HCT116 (cell line): ENCODE measurements at regions not wholly inside any gene's neighbourhood (a gene's known extent, or its start where the extent isn't known, plus 50 kb on each side); places are given as distances from the start of the nearest gene placed in this dataset.

ENCODE experiments used
- ATAC-seq: fragments of 200-7000 bp; cut with Tn5 transposase; 2 replicates; pipeline ENCODE4 v1.9.1; 2020; ENCODE audit warnings: mild to moderate bottlenecking, moderate library complexity
- BruUV-seq: library from RNA; stranded (reverse); fragments of 400-500 nt; replicated peaks from 2 replicates; lab custom pipeline; 2021; lab: Mats Ljungman, UMichigan
- CTCF ChIA-PET: fragments of 300-600 bp; sonication (Branson Sonifier 250); formaldehyde crosslinking; loops from one replicate; lab custom pipeline; 2021; ENCODE audit warnings: antibody characterized with exemption; lab: Charles Lee
- POLR2A ChIA-PET: fragments of 300-600, 350-600 bp; sonication (Branson Sonifier 250); formaldehyde crosslinking; loops from one replicate; lab custom pipeline; 2021; ENCODE audit warnings: antibody characterized with exemption; lab: Charles Lee
- RAD21 ChIA-PET, 2 experiments: fragments of 300-600 bp; sonication (Branson Sonifier 250); formaldehyde crosslinking; loops; one replicate each; lab custom pipeline; 2023; ENCODE audit warnings: low total read pairs in 2 of 2; ENCODE audit not compliant: uncharacterized antibody in 2 of 2, unreplicated experiment in 2 of 2, low non-redundant PET in 1 of 2; lab: Charles Lee
- DNase-seq: peaks from one replicate; pipeline ENCODE4 v3.0.0-alpha.2; 2010; ENCODE audit warnings: low read depth, low spot score
- H2AFZ ChIP-seq: fragments of 200-600 bp; shearing (Covaris generic), sonication (generic); 2 replicates; pipeline ENCODE4 v1.6.1; 2017; ENCODE audit warnings: low read depth, mixed run types, mixed read lengths, antibody characterized with exemption, low read length; ENCODE audit not compliant: poor library complexity, severe bottlenecking
- H3K27ac ChIP-seq: 2 replicates; pipeline ENCODE4 v1.5.1; 2012; ENCODE audit warnings: low read depth, low read length
- H3K27me3 ChIP-seq: fragments of 200-600 bp; sonication (generic); 2 replicates; pipeline ENCODE4 v1.6.1; 2016; ENCODE audit warnings: mixed run types, low read length, mixed read lengths; ENCODE audit not compliant: insufficient read depth
- H3K36me3 ChIP-seq, 2 experiments: fragments of 200-500 bp in 1 of 2; fragments of 200-600 bp in 1 of 2; sonication (Bioruptor generic) in 1 of 2; sonication (generic) in 1 of 2; 2 replicates each; pipeline versions ENCODE4 v1.5.1 to v1.6.1; 2014 to 2016; ENCODE audit warnings: low read length in 2 of 2, inconsistent platforms in 1 of 2, mixed read lengths in 1 of 2, mixed run types in 1 of 2; ENCODE audit not compliant: insufficient read depth in 2 of 2, control insufficient read depth in 1 of 2
- H3K4me1 ChIP-seq, 2 experiments: fragments of 200-600 bp in 1 of 2; sonication (generic) in 1 of 2; 2 replicates each; pipeline versions ENCODE4 v1.5.1 to v1.6.1; 2012 to 2017; ENCODE audit warnings: low read length in 2 of 2, inconsistent platforms in 1 of 2, mild to moderate bottlenecking in 1 of 2, mixed read lengths in 1 of 2, mixed run types in 1 of 2, moderate library complexity in 1 of 2; ENCODE audit not compliant: insufficient read depth in 2 of 2, control insufficient read depth in 1 of 2
- H3K4me2 ChIP-seq: fragments of 200-600 bp; sonication (generic); 2 replicates; pipeline ENCODE4 v1.6.1; 2017; ENCODE audit warnings: mixed run types, low read length, mixed read lengths
- H3K4me3 ChIP-seq, 2 experiments: fragments of 200-600 bp in 1 of 2; sonication (generic) in 1 of 2; replicated peaks in 1 of 2; 2 replicates each; pipeline ENCODE4 v1.5.1; 2011 to 2016; ENCODE audit warnings: low read length in 2 of 2, control low read depth in 1 of 2, low read depth in 1 of 2, mild to moderate bottlenecking in 1 of 2, mixed read lengths in 1 of 2, mixed run types in 1 of 2
- H3K79me2 ChIP-seq: fragments of 200-600 bp; sonication (generic); 2 replicates; pipeline ENCODE4 v1.6.1; 2017; ENCODE audit warnings: mild to moderate bottlenecking, mixed run types, low read length, moderate library complexity, mixed read lengths; ENCODE audit not compliant: insufficient read depth
- H3K9ac ChIP-seq: fragments of 200-600 bp; sonication (generic); 2 replicates; pipeline ENCODE4 v1.6.1; 2016; ENCODE audit warnings: low read length, mixed read lengths
- H3K9me2 ChIP-seq: fragments of 200-600 bp; sonication (generic), shearing (Covaris generic); 2 replicates; pipeline ENCODE4 v1.6.1; 2017; ENCODE audit warnings: mixed run types, mild to moderate bottlenecking, moderate library complexity; ENCODE audit not compliant: insufficient read depth
- H3K9me3 ChIP-seq, 2 experiments: fragments of 200-500 bp in 1 of 2; fragments of 200-600 bp in 1 of 2; sonication (Bioruptor generic) in 1 of 2; sonication (generic) in 1 of 2; 2 replicates each; pipeline ENCODE4 v1.6.1; 2014 to 2017; ENCODE audit warnings: low read length in 2 of 2, mixed read lengths in 2 of 2, inconsistent platforms in 1 of 2, low read depth in 1 of 2, mild to moderate bottlenecking in 1 of 2, mixed run types in 1 of 2, moderate library complexity in 1 of 2; ENCODE audit not compliant: control insufficient read depth in 1 of 2, insufficient read depth in 1 of 2
- H4K20me1 ChIP-seq: fragments of 200-600 bp; sonication (generic), shearing (Covaris generic); 2 replicates; pipeline ENCODE4 v1.6.1; 2017; ENCODE audit warnings: mixed run types, mild to moderate bottlenecking, moderate library complexity; ENCODE audit not compliant: insufficient read depth
- POLR2A ChIP-seq: IDR thresholded peaks from 2 replicates; pipeline ENCODE4 v1.7.0; 2011; ENCODE audit warnings: borderline replicate concordance; ENCODE audit not compliant: insufficient read depth, insufficient read length; ENCODE audit errors: extremely low read depth
- POLR2AphosphoS5 ChIP-seq: IDR thresholded peaks from 2 replicates; pipeline ENCODE4 v1.6.1; 2011; ENCODE audit warnings: mild to moderate bottlenecking, low read depth, low read length, moderate library complexity
- TCF7L2 ChIP-seq: IDR thresholded peaks from 2 replicates; pipeline ENCODE4 v1.7.0; 2011; ENCODE audit warnings: borderline replicate concordance, inconsistent platforms; ENCODE audit not compliant: insufficient read depth, insufficient read length; ENCODE audit errors: extremely low read depth
- ZNF274 ChIP-seq: fragments of 200-500 bp; sonication (Bioruptor generic); IDR thresholded peaks from 2 replicates; pipeline ENCODE4 v1.6.1; 2014; ENCODE audit warnings: mild to moderate bottlenecking, low read depth, low read length, inconsistent platforms
- intact Hi-C: fragments of 100-400 bp; cut with micrococcal nuclease; formaldehyde crosslinking; loops from 2 replicates; pipeline ENCODE4 v1.10.0; 2022
- TF ChIP-seq, protein P1 (sequence below), 3 experiments: fragments of 200-600 bp in 1 of 3; sonication (generic) in 1 of 3; IDR thresholded peaks in 2 of 3; conservative IDR thresholded peaks in 1 of 3; 2 replicates each; pipeline ENCODE4 v1.5.1; 2012 to 2017; ENCODE audit warnings: low read depth in 2 of 3, low read length in 2 of 3, antibody characterized with exemption in 1 of 3, borderline replicate concordance in 1 of 3, control low read depth in 1 of 3, mild to moderate bottlenecking in 1 of 3, mixed read lengths in 1 of 3, mixed run types in 1 of 3, moderate library complexity in 1 of 3; ENCODE audit not compliant: insufficient read depth in 1 of 3

DNA sequence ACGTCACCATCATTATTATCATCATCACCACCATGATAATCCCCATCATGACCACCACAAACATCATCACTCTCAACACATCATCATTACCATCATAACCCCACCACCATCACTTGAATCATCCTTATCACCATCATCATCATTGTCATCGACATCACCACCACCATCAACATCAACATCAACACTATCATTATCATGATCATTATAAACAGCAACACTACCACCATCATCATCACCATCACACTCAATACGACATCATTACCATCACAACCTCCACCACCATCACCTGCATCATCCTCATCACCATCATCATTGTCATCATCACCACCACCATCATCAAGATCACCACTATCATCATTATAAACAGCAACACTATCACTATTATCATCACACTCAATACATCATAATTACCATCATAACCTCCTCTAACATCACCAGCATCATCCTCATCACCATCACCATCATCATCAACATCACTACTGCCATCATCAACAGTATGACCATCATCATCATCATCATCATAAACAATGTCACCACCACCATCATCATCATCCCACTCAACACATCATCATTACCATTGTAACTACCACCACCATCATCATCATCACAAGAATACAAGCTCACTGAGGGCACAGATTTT lies 78.7 kb downstream of the MBD3L1 start (continued):
- TF ChIP-seq ZNF274 (no peak), POLR2A (no peak), TCF7L2 (no peak), POLR2AphosphoS5 (no peak)

DNA sequence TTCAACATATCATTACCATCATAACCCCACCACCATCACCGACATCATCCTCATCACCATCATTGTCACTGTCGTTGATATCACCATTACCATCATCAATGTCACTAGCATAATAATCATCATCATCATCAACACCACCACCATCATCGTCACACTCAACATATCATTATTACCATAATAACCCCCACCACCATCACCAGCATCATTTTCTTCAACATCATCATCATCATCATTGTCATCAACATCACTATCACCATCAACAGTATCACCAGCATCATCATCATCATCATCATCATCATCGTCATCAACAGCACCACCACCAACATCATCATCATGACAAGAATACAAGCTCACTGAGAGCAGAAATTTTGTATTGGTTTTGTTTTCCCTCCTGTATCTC lies 83.8 kb downstream of the MBD3L1 start:
- Histone ChIP-seq H3K4me2 (no peak overlapping the region), H3K9me2 (no peaks in the 10 kb centered on the region), H3K36me3 (no peaks in the 10 kb centered on the region), H3K27me3 (no peaks in the 10 kb centered on the region), H3K27ac (no peak overlapping the region), H3K9me3 (no peaks in the 10 kb centered on the region), H4K20me1 (no peaks in the 10 kb centered on the region), H2AFZ (no peak overlapping the region), H3K4me1 (no peaks in the 10 kb centered on the region), H3K4me3 (no peak overlapping the region), H3K79me2 (no peaks in the 10 kb centered on the region), H3K9ac (no peak overlapping the region)
- BruUV-seq: no TSS peak
- ATAC-seq: no peak
- intact Hi-C loops: no loop called here
- POLR2A ChIA-PET: no interaction called here
- TF ChIP-seq, protein P1, sequence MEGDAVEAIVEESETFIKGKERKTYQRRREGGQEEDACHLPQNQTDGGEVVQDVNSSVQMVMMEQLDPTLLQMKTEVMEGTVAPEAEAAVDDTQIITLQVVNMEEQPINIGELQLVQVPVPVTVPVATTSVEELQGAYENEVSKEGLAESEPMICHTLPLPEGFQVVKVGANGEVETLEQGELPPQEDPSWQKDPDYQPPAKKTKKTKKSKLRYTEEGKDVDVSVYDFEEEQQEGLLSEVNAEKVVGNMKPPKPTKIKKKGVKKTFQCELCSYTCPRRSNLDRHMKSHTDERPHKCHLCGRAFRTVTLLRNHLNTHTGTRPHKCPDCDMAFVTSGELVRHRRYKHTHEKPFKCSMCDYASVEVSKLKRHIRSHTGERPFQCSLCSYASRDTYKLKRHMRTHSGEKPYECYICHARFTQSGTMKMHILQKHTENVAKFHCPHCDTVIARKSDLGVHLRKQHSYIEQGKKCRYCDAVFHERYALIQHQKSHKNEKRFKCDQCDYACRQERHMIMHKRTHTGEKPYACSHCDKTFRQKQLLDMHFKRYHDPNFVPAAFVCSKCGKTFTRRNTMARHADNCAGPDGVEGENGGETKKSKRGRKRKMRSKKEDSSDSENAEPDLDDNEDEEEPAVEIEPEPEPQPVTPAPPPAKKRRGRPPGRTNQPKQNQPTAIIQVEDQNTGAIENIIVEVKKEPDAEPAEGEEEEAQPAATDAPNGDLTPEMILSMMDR (IDR thresholded peaks at IDR 0.05 in 2 of 3, conservative IDR thresholded peaks at IDR 0.05 in 1 of 3; ENCODE audit: borderline replicate concordance in 1 of 3, insufficient read depth in 1 of 3, low read depth in 2 of 3, low read length in 2 of 3): no peak
- DNase-seq: no peak
- RAD21 ChIA-PET: no interaction called here
- CTCF ChIA-PET: no interaction called here
